Liver (tissue), 8 donors: ENCODE measurements at regions not wholly inside any gene's neighbourhood (a gene's known extent, or its start where the extent isn't known, plus 50 kb on each side); places are given as distances from the start of the nearest gene placed in this dataset.

Experiments used
- DNase-seq: peaks from one replicate; pipeline ENCODE4 v3.0.0-alpha.2; 2017; ENCODE audit warnings: low spot score
- H3K27ac ChIP-seq, 2 donors: one replicate each; pipeline ENCODE4 v1.7.0; 2013; ENCODE audit warnings: inconsistent platforms in 2 of 2, low read length in 2 of 2, control low read depth in 1 of 2, low read depth in 1 of 2, mild to moderate bottlenecking in 1 of 2
- H3K27me3 ChIP-seq, 4 donors: one replicate each; pipeline versions ENCODE4 v1.6.1 to v1.7.0; 2013; ENCODE audit warnings: low read length in 3 of 4, inconsistent platforms in 1 of 4, mild to moderate bottlenecking in 1 of 4, moderate library complexity in 1 of 4; ENCODE audit not compliant: control insufficient read depth in 4 of 4, insufficient read depth in 4 of 4
- H3K36me3 ChIP-seq, 4 donors: one replicate each; pipeline versions ENCODE4 v1.6.1 to v1.7.0; 2013; ENCODE audit warnings: low read length in 3 of 4, mild to moderate bottlenecking in 3 of 4, low read depth in 1 of 4, moderate library complexity in 1 of 4; ENCODE audit not compliant: control insufficient read depth in 4 of 4, insufficient read depth in 3 of 4
- H3K4me1 ChIP-seq, 4 donors: one replicate each; pipeline versions ENCODE4 v1.6.1 to v1.7.0; 2013; ENCODE audit warnings: low read length in 3 of 4, mild to moderate bottlenecking in 3 of 4, moderate library complexity in 1 of 4; ENCODE audit not compliant: control insufficient read depth in 4 of 4, insufficient read depth in 4 of 4
- H3K4me3 ChIP-seq, 3 donors: one replicate each; pipeline versions ENCODE4 v1.6.1 to v1.7.0; 2013; ENCODE audit warnings: low read length in 3 of 3, control low read depth in 1 of 3, low read depth in 1 of 3, mild to moderate bottlenecking in 1 of 3
- H3K9ac ChIP-seq, 2 donors: one replicate each; pipeline ENCODE4 v1.7.0; 2013; ENCODE audit warnings: low read length in 2 of 2, mild to moderate bottlenecking in 2 of 2, moderate library complexity in 2 of 2, control low read depth in 1 of 2, low read depth in 1 of 2
- H3K9me3 ChIP-seq, 4 donors: one replicate each; pipeline versions ENCODE4 v1.6.1 to v1.7.0; 2013; ENCODE audit warnings: low read length in 3 of 4; ENCODE audit not compliant: control insufficient read depth in 4 of 4
- EGR1 ChIP-seq, 2 donors: IDR thresholded peaks; 2 replicates each; pipeline ENCODE4 v1.6.1; 2016 to 2018; ENCODE audit warnings: antibody characterized with exemption in 2 of 2, low read depth in 2 of 2
- FOXA1 ChIP-seq: IDR thresholded peaks from 2 replicates; pipeline ENCODE4 v1.6.1; 2016; ENCODE audit warnings: antibody characterized with exemption
- FOXA2 ChIP-seq: IDR thresholded peaks from 2 replicates; pipeline ENCODE4 v1.6.1; 2016; ENCODE audit warnings: antibody characterized with exemption
- GABPA ChIP-seq, 2 donors: IDR thresholded peaks in 1 of 2; conservative IDR thresholded peaks in 1 of 2; 2 replicates each; pipeline ENCODE4 v1.6.1; 2016; ENCODE audit warnings: antibody characterized with exemption in 2 of 2, mild to moderate bottlenecking in 1 of 2, moderate library complexity in 1 of 2
- HNF4A ChIP-seq, 2 donors: conservative IDR thresholded peaks; 2 replicates each; pipeline ENCODE4 v1.6.1; 2016; ENCODE audit warnings: antibody characterized with exemption in 2 of 2, mild to moderate bottlenecking in 2 of 2
- HNF4G ChIP-seq: IDR thresholded peaks from 2 replicates; pipeline ENCODE4 v1.6.1; 2016; ENCODE audit warnings: antibody characterized with exemption
- JUND ChIP-seq, 2 donors: IDR thresholded peaks; 2 replicates each; pipeline ENCODE4 v1.6.1; 2016; ENCODE audit warnings: antibody characterized with exemption in 2 of 2
- NR2F2 ChIP-seq: IDR thresholded peaks from 2 replicates; pipeline ENCODE4 v1.6.1; 2016; ENCODE audit warnings: antibody characterized with exemption
- RAD21 ChIP-seq, 2 donors: IDR thresholded peaks; 2 replicates each; pipeline ENCODE4 v1.6.1; 2016; ENCODE audit warnings: antibody characterized with exemption in 2 of 2, mild to moderate bottlenecking in 2 of 2
- RXRA ChIP-seq, 2 donors: IDR thresholded peaks; 2 replicates each; pipeline ENCODE4 v1.6.1; 2017 to 2018; ENCODE audit warnings: antibody characterized with exemption in 2 of 2, mild to moderate bottlenecking in 1 of 2
- SP1 ChIP-seq: IDR thresholded peaks from 2 replicates; pipeline ENCODE4 v1.6.1; 2018; ENCODE audit warnings: antibody characterized with exemption, mild to moderate bottlenecking
- TAF1 ChIP-seq: conservative IDR thresholded peaks from 2 replicates; pipeline ENCODE4 v1.6.1; 2016; ENCODE audit warnings: antibody characterized with exemption, mild to moderate bottlenecking
- YY1 ChIP-seq: IDR thresholded peaks from 2 replicates; pipeline ENCODE4 v1.6.1; 2016; ENCODE audit warnings: antibody characterized with exemption, mild to moderate bottlenecking
- WGBS: extraction: QIAGEN DNeasy Blood & Tissue Kit; methylation state at CpG from one replicate; pipeline ENCODE4 v1.1.7; 2013; 5-methylcytosine and 5-hydroxymethylcytosine counted together
- TF ChIP-seq, protein P1 (sequence below): IDR thresholded peaks from 2 replicates; pipeline ENCODE4 v1.6.1; 2016; ENCODE audit warnings: antibody characterized with exemption
- TF ChIP-seq, protein P2 (sequence below): fragments of 150-350 bp; IDR thresholded peaks from 2 replicates; pipeline ENCODE4 v1.5.1; 2017; ENCODE audit warnings: improper control_type of control experiment, low read depth, low read length; ENCODE audit not compliant: missing input control
- TF ChIP-seq, protein P3 (sequence below): IDR thresholded peaks from 2 replicates; pipeline ENCODE4 v1.6.1; 2016; ENCODE audit warnings: antibody characterized with exemption
- TF ChIP-seq, protein P4 (sequence below): IDR thresholded peaks from 2 replicates; pipeline ENCODE4 v1.6.1; 2016; ENCODE audit warnings: antibody characterized with exemption
- TF ChIP-seq, protein P5 (sequence below): IDR thresholded peaks from 2 replicates; pipeline ENCODE4 v1.6.1; 2016; ENCODE audit warnings: antibody characterized with exemption, mild to moderate bottlenecking
- donor health status: healthy.
- donor health status: healthy.
- donor health status: healthy.
- donor health status: healthy.
- donor health status: healthy.

DNA sequence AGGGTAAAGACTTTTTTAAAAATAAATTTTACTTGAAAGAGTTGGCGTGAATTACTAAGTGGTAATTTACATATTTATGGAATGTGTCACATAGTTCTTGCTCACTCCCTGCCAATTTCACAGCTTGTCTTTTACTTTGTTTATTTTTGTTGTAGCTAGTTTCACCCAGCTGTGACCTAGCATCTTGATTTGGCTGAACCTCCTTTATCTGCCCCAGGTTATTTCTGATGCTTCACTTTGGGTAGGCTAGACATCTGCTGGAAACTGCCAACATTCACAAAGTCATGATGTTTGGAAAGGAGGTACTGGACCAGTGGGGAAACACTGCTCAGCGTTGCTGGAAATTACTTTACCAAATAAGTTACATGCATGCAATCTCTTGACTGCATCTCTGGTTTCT is 1676.0 kb upstream of the RAG2 start:
- WGBS, result 81% methylated on average over 2 of the region's 2 CpGs
- H3K27me3 ChIP-seq, result no peaks in the 10 kb centered on the region
- H3K4me3 ChIP-seq, result no peak overlapping the region
- peaks cover 0 to 2% (median under 1%) of the 10 kb centered on the region in 4 donors for H3K9me3 ChIP-seq
- H3K4me1 ChIP-seq, result no peaks in the 10 kb centered on the region
- TF ChIP-seq TAF1 (no peak), NR2F2 (no peak), YY1 (no peak), GABPA (IDR thresholded peaks at IDR 0.05 in 1 of 2, conservative IDR thresholded peaks at IDR 0.05 in 1 of 2) (no peak), FOXA1 (no peak), FOXA2 (no peak), EGR1 (IDR thresholded peaks at IDR 0.05; ENCODE audit: low read depth in 2 of 2) (no peak), RXRA (IDR thresholded peaks at IDR 0.05) (no peak), SP1 (no peak)
- TF ChIP-seq, protein P1, sequence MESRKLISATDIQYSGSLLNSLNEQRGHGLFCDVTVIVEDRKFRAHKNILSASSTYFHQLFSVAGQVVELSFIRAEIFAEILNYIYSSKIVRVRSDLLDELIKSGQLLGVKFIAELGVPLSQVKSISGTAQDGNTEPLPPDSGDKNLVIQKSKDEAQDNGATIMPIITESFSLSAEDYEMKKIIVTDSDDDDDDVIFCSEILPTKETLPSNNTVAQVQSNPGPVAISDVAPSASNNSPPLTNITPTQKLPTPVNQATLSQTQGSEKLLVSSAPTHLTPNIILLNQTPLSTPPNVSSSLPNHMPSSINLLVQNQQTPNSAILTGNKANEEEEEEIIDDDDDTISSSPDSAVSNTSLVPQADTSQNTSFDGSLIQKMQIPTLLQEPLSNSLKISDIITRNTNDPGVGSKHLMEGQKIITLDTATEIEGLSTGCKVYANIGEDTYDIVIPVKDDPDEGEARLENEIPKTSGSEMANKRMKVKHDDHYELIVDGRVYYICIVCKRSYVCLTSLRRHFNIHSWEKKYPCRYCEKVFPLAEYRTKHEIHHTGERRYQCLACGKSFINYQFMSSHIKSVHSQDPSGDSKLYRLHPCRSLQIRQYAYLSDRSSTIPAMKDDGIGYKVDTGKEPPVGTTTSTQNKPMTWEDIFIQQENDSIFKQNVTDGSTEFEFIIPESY, result no peak
- TF ChIP-seq, protein P2, sequence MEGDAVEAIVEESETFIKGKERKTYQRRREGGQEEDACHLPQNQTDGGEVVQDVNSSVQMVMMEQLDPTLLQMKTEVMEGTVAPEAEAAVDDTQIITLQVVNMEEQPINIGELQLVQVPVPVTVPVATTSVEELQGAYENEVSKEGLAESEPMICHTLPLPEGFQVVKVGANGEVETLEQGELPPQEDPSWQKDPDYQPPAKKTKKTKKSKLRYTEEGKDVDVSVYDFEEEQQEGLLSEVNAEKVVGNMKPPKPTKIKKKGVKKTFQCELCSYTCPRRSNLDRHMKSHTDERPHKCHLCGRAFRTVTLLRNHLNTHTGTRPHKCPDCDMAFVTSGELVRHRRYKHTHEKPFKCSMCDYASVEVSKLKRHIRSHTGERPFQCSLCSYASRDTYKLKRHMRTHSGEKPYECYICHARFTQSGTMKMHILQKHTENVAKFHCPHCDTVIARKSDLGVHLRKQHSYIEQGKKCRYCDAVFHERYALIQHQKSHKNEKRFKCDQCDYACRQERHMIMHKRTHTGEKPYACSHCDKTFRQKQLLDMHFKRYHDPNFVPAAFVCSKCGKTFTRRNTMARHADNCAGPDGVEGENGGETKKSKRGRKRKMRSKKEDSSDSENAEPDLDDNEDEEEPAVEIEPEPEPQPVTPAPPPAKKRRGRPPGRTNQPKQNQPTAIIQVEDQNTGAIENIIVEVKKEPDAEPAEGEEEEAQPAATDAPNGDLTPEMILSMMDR, result no peak
- TF ChIP-seq, protein P3, sequence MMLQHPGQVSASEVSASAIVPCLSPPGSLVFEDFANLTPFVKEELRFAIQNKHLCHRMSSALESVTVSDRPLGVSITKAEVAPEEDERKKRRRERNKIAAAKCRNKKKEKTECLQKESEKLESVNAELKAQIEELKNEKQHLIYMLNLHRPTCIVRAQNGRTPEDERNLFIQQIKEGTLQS, result no peak
- TF ChIP-seq, protein P4, sequence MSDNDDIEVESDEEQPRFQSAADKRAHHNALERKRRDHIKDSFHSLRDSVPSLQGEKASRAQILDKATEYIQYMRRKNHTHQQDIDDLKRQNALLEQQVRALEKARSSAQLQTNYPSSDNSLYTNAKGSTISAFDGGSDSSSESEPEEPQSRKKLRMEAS, result no peak
- TF ChIP-seq, protein P5, sequence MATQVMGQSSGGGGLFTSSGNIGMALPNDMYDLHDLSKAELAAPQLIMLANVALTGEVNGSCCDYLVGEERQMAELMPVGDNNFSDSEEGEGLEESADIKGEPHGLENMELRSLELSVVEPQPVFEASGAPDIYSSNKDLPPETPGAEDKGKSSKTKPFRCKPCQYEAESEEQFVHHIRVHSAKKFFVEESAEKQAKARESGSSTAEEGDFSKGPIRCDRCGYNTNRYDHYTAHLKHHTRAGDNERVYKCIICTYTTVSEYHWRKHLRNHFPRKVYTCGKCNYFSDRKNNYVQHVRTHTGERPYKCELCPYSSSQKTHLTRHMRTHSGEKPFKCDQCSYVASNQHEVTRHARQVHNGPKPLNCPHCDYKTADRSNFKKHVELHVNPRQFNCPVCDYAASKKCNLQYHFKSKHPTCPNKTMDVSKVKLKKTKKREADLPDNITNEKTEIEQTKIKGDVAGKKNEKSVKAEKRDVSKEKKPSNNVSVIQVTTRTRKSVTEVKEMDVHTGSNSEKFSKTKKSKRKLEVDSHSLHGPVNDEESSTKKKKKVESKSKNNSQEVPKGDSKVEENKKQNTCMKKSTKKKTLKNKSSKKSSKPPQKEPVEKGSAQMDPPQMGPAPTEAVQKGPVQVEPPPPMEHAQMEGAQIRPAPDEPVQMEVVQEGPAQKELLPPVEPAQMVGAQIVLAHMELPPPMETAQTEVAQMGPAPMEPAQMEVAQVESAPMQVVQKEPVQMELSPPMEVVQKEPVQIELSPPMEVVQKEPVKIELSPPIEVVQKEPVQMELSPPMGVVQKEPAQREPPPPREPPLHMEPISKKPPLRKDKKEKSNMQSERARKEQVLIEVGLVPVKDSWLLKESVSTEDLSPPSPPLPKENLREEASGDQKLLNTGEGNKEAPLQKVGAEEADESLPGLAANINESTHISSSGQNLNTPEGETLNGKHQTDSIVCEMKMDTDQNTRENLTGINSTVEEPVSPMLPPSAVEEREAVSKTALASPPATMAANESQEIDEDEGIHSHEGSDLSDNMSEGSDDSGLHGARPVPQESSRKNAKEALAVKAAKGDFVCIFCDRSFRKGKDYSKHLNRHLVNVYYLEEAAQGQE, result no peak
- H3K9ac ChIP-seq, result no peak overlapping the region
- no peak overlapping the region for H3K27ac ChIP-seq
- no peak for DNase-seq
- H3K36me3 ChIP-seq, result no peaks in the 10 kb centered on the region

DNA sequence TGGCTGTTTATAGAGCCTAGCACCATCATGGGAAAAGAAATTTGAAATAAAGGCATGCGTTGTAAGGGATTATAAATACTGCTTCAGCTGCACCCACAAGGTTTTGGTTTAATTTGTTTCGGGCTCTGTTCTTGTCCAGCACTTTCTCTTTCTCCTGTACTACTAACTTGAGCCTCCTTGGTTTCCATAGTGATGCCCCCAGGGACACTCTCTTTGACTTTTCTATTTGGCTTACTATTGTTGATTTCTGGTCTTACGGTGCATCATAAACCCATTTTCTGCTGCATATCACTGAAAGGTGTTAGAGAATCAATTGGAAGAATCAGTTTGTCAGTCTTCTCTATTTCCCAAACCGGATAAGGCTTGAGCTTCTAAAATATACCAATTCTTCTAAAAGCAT is 1674.3 kb upstream of the RAG2 start:
- Histone ChIP-seq H3K4me3 (no peak overlapping the region), H3K27ac (no peak overlapping the region), H3K9me3 (peaks cover 0 to 2% (median 0%) of the 10 kb centered on the region in 4 donors), H3K27me3 (no peaks in the 10 kb centered on the region), H3K4me1 (no peaks in the 10 kb centered on the region), H3K36me3 (no peaks in the 10 kb centered on the region), H3K9ac (no peak overlapping the region)
- no peak for DNase-seq
- 73% methylated on average over 4 of the region's 4 CpGs for WGBS
- TF ChIP-seq SP1, result no peak
- no peak for TF ChIP-seq RAD21 (IDR thresholded peaks at IDR 0.05)
- TF ChIP-seq GABPA (IDR thresholded peaks at IDR 0.05 in 1 of 2, conservative IDR thresholded peaks at IDR 0.05 in 1 of 2), result no peak
- TF ChIP-seq HNF4G, result no peak
- no peak for TF ChIP-seq NR2F2
- TF ChIP-seq JUND (IDR thresholded peaks at IDR 0.05), result no peak
- TF ChIP-seq TAF1, result no peak
- no peak for TF ChIP-seq HNF4A (conservative IDR thresholded peaks at IDR 0.05)
- TF ChIP-seq, protein P3, result no peak
- no peak for TF ChIP-seq EGR1 (IDR thresholded peaks at IDR 0.05; ENCODE audit: low read depth in 2 of 2)
- no peak for TF ChIP-seq FOXA2
- TF ChIP-seq, protein P5, result no peak
- TF ChIP-seq, protein P4, result no peak
